Activated B cell treated with CpG ODN at 0.5 μM for 24 hours (primary cell): ENCODE measurements at regions not wholly inside any gene's neighbourhood (a gene's known extent, or its start where the extent isn't known, plus 50 kb on each side); places are given as distances from the start of the nearest gene placed in this dataset.
"Not testable (repeated sequence)": the region's sequence is repeated elsewhere in the genome, so short reads cannot be mapped to it uniquely, and the experiment has no call there.

Source experiments
- ATAC-seq: fragments of 200-7000 bp; cut with Tn5 transposase; one replicate; pipeline ENCODE4 v1.10.0; 2021; ENCODE audit warnings: low read depth, mild to moderate bottlenecking, moderate library complexity
- CTCF ChIA-PET: fragments of 350-600 bp; sonication (Branson Sonifier 250); formaldehyde crosslinking; loops from one replicate; lab custom pipeline; 2021; ENCODE audit warnings: antibody characterized with exemption; lab: Charles Lee
- POLR2A ChIA-PET: fragments of 350-600 bp; sonication (Branson Sonifier 250); formaldehyde crosslinking; loops from one replicate; lab custom pipeline; 2021; ENCODE audit warnings: antibody characterized with exemption; lab: Charles Lee
- DNase-seq: peaks from one replicate; pipeline ENCODE4 v3.0.0; 2022
- H3K27ac Mint-ChIP-seq: one replicate; pipeline ENCODE4 v1.8.0; 2020; ENCODE audit warnings: mixed read lengths
- H3K27me3 Mint-ChIP-seq: one replicate; pipeline ENCODE4 v1.8.0; 2021; ENCODE audit warnings: mixed read lengths
- H3K36me3 Mint-ChIP-seq: one replicate; pipeline ENCODE4 v1.8.0; 2021; ENCODE audit warnings: low read depth, mixed read lengths
- H3K4me1 Mint-ChIP-seq: one replicate; pipeline ENCODE4 v1.8.0; 2021; ENCODE audit warnings: mixed read lengths
- H3K4me3 Mint-ChIP-seq: one replicate; pipeline ENCODE4 v1.8.0; 2020; ENCODE audit warnings: mild to moderate bottlenecking, mixed read lengths
- H3K9me3 Mint-ChIP-seq: one replicate; pipeline ENCODE4 v1.8.0; 2020; ENCODE audit warnings: mixed read lengths
- intact Hi-C: fragments of 100-400 bp; cut with micrococcal nuclease; formaldehyde crosslinking; loops from one replicate; pipeline ENCODE4 v1.15.1; 2024

DNA sequence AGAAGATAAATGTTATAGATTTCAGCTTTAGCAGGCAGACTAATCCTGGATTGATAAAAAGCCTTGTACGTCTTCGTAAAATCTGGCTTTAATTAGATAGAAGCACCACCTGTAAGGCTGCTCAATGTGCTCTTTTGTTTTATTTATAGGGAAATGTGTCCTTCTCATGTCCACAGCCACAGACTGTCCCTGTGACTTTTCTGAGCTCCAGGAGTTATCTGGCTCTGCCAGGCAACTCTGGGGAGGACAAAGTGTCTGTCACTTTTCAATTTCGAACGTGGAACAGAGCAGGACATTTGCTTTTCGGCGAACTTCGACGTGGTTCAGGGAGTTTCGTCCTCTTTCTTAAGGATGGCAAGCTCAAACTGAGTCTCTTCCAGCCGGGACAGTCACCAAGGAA is 257.4 kb downstream of the SPATA31A7 start:
- H3K36me3 Mint-ChIP-seq, ATAC-seq, POLR2A ChIA-PET, H3K27me3 Mint-ChIP-seq, DNase-seq, intact Hi-C loops, H3K9me3 Mint-ChIP-seq, H3K27ac Mint-ChIP-seq, CTCF ChIA-PET, H3K4me3 Mint-ChIP-seq, H3K4me1 Mint-ChIP-seq: not testable (repeated sequence)

DNA sequence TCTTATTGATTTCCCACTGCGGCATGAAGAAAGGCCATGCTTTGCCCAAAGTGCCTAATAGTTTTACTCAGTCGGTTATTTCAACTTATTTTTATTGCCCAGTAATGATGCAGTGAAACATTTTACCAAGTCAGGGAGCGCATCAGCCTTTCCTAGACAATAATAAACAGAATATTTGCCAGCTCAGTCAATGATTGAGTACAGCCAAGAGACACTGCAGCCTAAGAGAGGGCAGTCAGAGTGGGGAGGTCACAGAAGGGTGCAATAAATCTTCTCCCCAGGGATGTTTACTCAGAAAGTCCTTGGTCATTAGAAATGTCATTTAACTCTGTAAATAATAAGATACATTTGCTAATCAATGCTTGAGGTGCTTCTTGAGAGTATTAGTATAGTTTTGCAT is 271.0 kb downstream of the SPATA31A7 start:
- H3K4me1 Mint-ChIP-seq, ATAC-seq, H3K27me3 Mint-ChIP-seq, intact Hi-C loops, H3K4me3 Mint-ChIP-seq, H3K9me3 Mint-ChIP-seq, H3K36me3 Mint-ChIP-seq, H3K27ac Mint-ChIP-seq, DNase-seq, CTCF ChIA-PET, POLR2A ChIA-PET: not testable (repeated sequence)
